A172 (cell line): ENCODE measurements at regions not wholly inside any gene's neighbourhood (a gene's known extent, or its start where the extent isn't known, plus 50 kb on each side); places are given as distances from the start of the nearest gene placed in this dataset.
"Not testable (repeated sequence)": the region's sequence is repeated elsewhere in the genome, so short reads cannot be mapped to it uniquely, and the experiment has no call there.

Source experiments
- DNase-seq: peaks from one replicate; pipeline ENCODE4 v3.0.0-alpha.2; 2015; ENCODE audit warnings: low spot score

GRCh38 chr16:48054881-48055601 is 100.8 kb downstream of the ABCC12 start:
- peak; percentile 53 for DNase-seq

- peak; percentile 40 for DNase-seq
These were observed 102.4 kb downstream of the ABCC12 start for GRCh38 chr16:48053418-48053745.

- no peak for DNase-seq
These were observed 102.9 kb downstream of the ABCC12 start for GRCh38 chr16:48052731-48053417.

GRCh38 chr16:48050871-48051270 is 104.9 kb downstream of the ABCC12 start:
- DNase-seq: no peak

- no peak for DNase-seq
These were observed 105.9 kb downstream of the ABCC12 start for GRCh38 chr16:48049847-48050246.

- no peak for DNase-seq
These were observed 108.1 kb downstream of the ABCC12 start for GRCh38 chr16:48047720-48048119.

GRCh38 chr16:48047241-48047640 is 108.6 kb downstream of the ABCC12 start:
- DNase-seq: no peak

- DNase-seq: no peak
These were observed 111.7 kb downstream of the ABCC12 start for GRCh38 chr16:48044117-48044516.

GRCh38 chr16:48041981-48042421 is 113.8 kb downstream of the ABCC12 start:
- no peak for DNase-seq

GRCh38 chr16:48035142-48035541 is 120.7 kb downstream of the ABCC12 start:
- DNase-seq: no peak

- no peak for DNase-seq
These were observed 124.9 kb downstream of the ABCC12 start for GRCh38 chr16:48030926-48031325.

- DNase-seq: no peak
These were observed 126.0 kb downstream of the ABCC12 start for GRCh38 chr16:48029768-48030167.

- no peak for DNase-seq
These were observed 130.4 kb downstream of the ABCC12 start for GRCh38 chr16:48025359-48025758.

- no peak for DNase-seq
These were observed 131.8 kb downstream of the ABCC12 start for GRCh38 chr16:48024042-48024441.

- DNase-seq: no peak
These were observed 133.3 kb downstream of the ABCC12 start for GRCh38 chr16:48022496-48022895.

GRCh38 chr16:48020617-48021016 is 135.2 kb downstream of the ABCC12 start:
- not testable (repeated sequence) for DNase-seq

GRCh38 chr16:48014349-48015135 is 141.3 kb downstream of the ABCC12 start:
- peak; percentile 90 for DNase-seq

- peak; percentile 81 for DNase-seq
These were observed 142.3 kb downstream of the ABCC12 start for GRCh38 chr16:48013491-48013901.

- no peak for DNase-seq
These were observed 143.7 kb downstream of the ABCC12 start for GRCh38 chr16:48011878-48012658.

- no peak for DNase-seq
These were observed 144.3 kb downstream of the ABCC12 start for GRCh38 chr16:48011466-48011865.

GRCh38 chr16:48008011-48008525 is 147.7 kb downstream of the ABCC12 start:
- no peak for DNase-seq
